ENCODE measurements at regions not wholly inside any gene's neighbourhood (a gene's known extent, or its start where the extent isn't known, plus 50 kb on each side); places are given as distances from the start of the nearest gene placed in this dataset.
"Not testable (repeated sequence)": the region's sequence is repeated elsewhere in the genome, so short reads cannot be mapped to it uniquely, and the experiment has no call there.

- H3K27me3 ChIP-seq (ENCODE audit: control insufficient read depth, insufficient read depth, low read length) = no peaks in the 10 kb centered on the region
- peak overlapping the region; percentile 66 for H3K4me3 ChIP-seq (ENCODE audit: low read depth, low read length)
- peaks cover 0 to 32% (median 15%) of the 10 kb centered on the region in 4 donors for H3K4me1 Mint-ChIP-seq
Measured at GRCh38 chr9:129412814-129413536, 207.9 kb downstream of the C9orf50 start.

DNA sequence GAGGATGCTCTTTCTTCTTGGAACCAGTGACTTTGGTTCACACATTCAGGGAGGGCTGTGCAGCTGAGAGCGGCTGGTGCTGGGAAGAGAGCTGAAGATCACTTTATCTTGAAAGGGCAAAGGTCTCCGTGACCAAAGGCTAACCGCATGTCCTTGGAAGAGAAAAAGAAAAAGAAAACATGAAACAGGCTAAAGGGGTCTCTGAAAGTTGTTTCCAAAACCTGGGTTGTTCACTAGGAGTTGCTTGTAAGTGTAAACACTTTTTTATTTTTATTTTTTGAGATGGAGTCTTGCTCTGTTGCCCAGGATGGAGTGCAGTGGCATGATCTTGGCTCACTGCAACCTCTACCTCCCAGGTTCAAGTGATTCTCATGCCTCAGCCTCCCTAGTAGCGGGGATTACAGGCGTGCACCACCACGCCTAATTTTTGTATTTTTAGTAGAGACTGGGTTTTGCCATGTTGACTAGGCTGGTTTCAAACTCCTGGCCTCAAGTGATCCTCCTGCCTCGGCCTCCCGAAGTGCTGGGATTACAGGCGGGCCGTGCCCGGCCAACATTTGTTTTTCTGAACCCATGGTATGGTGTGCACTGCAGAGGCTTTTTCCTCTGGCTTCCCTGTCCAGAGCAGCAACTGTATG lies 208.6 kb downstream of the C9orf50 start:
- peak overlapping the region; percentile 66 for H3K4me3 ChIP-seq (ENCODE audit: low read depth, low read length)
- DNase-seq; H3K36me3 Mint-ChIP-seq; H3K9me3 ChIP-seq (ENCODE audit: control insufficient read depth in 2 of 2, low read length in 2 of 2); H3K36me3 ChIP-seq (ENCODE audit: control insufficient read depth, insufficient read depth, low read length); ATAC-seq (ENCODE audit: low read depth in 2 of 2); H3K27me3 Mint-ChIP-seq; H3K9me3 Mint-ChIP-seq; H3K27me3 ChIP-seq (ENCODE audit: control insufficient read depth, insufficient read depth, low read length): not testable (repeated sequence)
- Mint-ChIP-seq H3K4me3 (peak overlapping the region; percentile 88 to 93 (median 90)), H3K4me1 (peaks cover 0 to 35% (median 15%) of the 10 kb centered on the region in 4 donors), H3K27ac (peak overlapping the region; percentile 96 to 97 (median 96))
- H3K27ac ChIP-seq (ENCODE audit: insufficient read depth, low read length, poor library complexity, severe bottlenecking) = peak overlapping the region; percentile 98
- H3K4me1 ChIP-seq (ENCODE audit: control insufficient read depth, insufficient read depth, low read length, poor library complexity, severe bottlenecking) = peaks cover 23% of the 10 kb centered on the region

More at GRCh38 chr9:129412814-129413536, 207.9 kb downstream of the C9orf50 start:
- Mint-ChIP-seq H3K36me3 (no peaks in the 10 kb centered on the region), H3K9me3 (peaks cover 0 to 9% (median 0%) of the 10 kb centered on the region in 7 donors), H3K27me3 (peaks cover 9% of the 10 kb centered on the region), H3K4me3 (peak overlapping the region; percentile 88 to 97 (median 92)), H3K27ac (peak overlapping the region; percentile 96 to 97 (median 96))
- Histone ChIP-seq H3K4me1 (ENCODE audit: control insufficient read depth, insufficient read depth, low read length, poor library complexity, severe bottlenecking) (peaks cover 23% of the 10 kb centered on the region), H3K27ac (ENCODE audit: insufficient read depth, low read length, poor library complexity, severe bottlenecking) (peak overlapping the region; percentile 98), H3K9me3 (ENCODE audit: control insufficient read depth in 2 of 2, low read length in 2 of 2) (no peaks in the 10 kb centered on the region), H3K36me3 (ENCODE audit: control insufficient read depth, insufficient read depth, low read length) (no peaks in the 10 kb centered on the region)
- peak in 2 of 3 donors; percentile 50 to 56 for DNase-seq
- ATAC-seq (ENCODE audit: low read depth in 2 of 2) = peak; percentile 42 to 45

GRCh38 chr9:129411501-129412175 lies 209.3 kb downstream of the C9orf50 start:
- H3K36me3 Mint-ChIP-seq = no peaks in the 10 kb centered on the region
- no peaks in the 10 kb centered on the region for H3K9me3 ChIP-seq (ENCODE audit: control insufficient read depth in 2 of 2, low read length in 2 of 2)
- peaks cover 0 to 33% (median 13%) of the 10 kb centered on the region in 4 donors for H3K4me1 Mint-ChIP-seq

DNA sequence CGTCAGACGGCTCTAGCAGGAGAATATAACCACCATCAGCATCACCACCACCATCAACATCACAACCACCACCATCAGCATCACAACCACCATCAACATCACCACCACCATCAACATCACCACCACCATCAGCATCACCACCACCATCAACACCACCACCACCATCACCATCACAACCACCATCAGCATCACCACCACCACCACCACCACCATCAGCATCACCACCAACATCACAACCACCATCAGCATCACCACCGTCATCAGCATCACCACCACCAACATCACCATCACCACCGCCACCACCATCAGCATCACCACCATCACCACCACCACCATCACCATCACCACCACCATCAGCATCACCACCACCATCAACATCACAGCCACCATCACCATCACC lies 210.7 kb downstream of the C9orf50 start:
- Histone ChIP-seq H3K4me1 (ENCODE audit: control insufficient read depth, insufficient read depth, low read length, poor library complexity, severe bottlenecking) (peaks cover 23% of the 10 kb centered on the region), H3K27me3 (ENCODE audit: control insufficient read depth, insufficient read depth, low read length) (no peaks in the 10 kb centered on the region), H3K4me3 (ENCODE audit: low read depth, low read length) (no peak overlapping the region), H3K36me3 (ENCODE audit: control insufficient read depth, insufficient read depth, low read length) (no peaks in the 10 kb centered on the region), H3K9me3 (ENCODE audit: control insufficient read depth in 2 of 2, low read length in 2 of 2) (no peaks in the 10 kb centered on the region), H3K27ac (ENCODE audit: insufficient read depth, low read length, poor library complexity, severe bottlenecking) (no peak overlapping the region)
- DNase-seq (no peak), ATAC-seq (ENCODE audit: low read depth in 2 of 2) (no peak)
- peaks cover 9% of the 10 kb centered on the region for H3K27me3 Mint-ChIP-seq
- no peak overlapping the region for H3K4me3 Mint-ChIP-seq
- H3K9me3 Mint-ChIP-seq = peaks cover 0 to 9% (median 0%) of the 10 kb centered on the region in 7 donors
- no peaks in the 10 kb centered on the region for H3K36me3 Mint-ChIP-seq
- peak overlapping the region in 2 of 3 donors; percentile 53 to 56 for H3K27ac Mint-ChIP-seq
- peaks cover 0 to 35% (median 12%) of the 10 kb centered on the region in 4 donors for H3K4me1 Mint-ChIP-seq

More at GRCh38 chr9:129411501-129412175, 209.3 kb downstream of the C9orf50 start:
- H3K36me3 ChIP-seq (ENCODE audit: control insufficient read depth, insufficient read depth, low read length) = no peaks in the 10 kb centered on the region
- Mint-ChIP-seq H3K27ac (peak overlapping the region in 2 of 3 donors; percentile 67 to 96), H3K9me3 (peaks cover 0 to 9% (median 0%) of the 10 kb centered on the region in 7 donors), H3K27me3 (peaks cover 9% of the 10 kb centered on the region), H3K4me3 (peak overlapping the region in 3 of 4 donors; percentile 41 to 88 (median 48))
- ATAC-seq (ENCODE audit: low read depth in 2 of 2) (no peak), DNase-seq (no peak)
- no peak overlapping the region for H3K27ac ChIP-seq (ENCODE audit: insufficient read depth, low read length, poor library complexity, severe bottlenecking)
- H3K4me1 ChIP-seq (ENCODE audit: control insufficient read depth, insufficient read depth, low read length, poor library complexity, severe bottlenecking) = peaks cover 23% of the 10 kb centered on the region
- H3K4me3 ChIP-seq (ENCODE audit: low read depth, low read length) = no peak overlapping the region
- no peaks in the 10 kb centered on the region for H3K27me3 ChIP-seq (ENCODE audit: control insufficient read depth, insufficient read depth, low read length)

- no peaks in the 10 kb centered on the region for H3K36me3 Mint-ChIP-seq
- H3K27ac Mint-ChIP-seq = no peak overlapping the region
- H3K4me3 Mint-ChIP-seq = no peak overlapping the region
- Histone ChIP-seq H3K36me3 (ENCODE audit: control insufficient read depth, insufficient read depth, low read length) (no peaks in the 10 kb centered on the region), H3K27me3 (ENCODE audit: control insufficient read depth, insufficient read depth, low read length) (no peaks in the 10 kb centered on the region), H3K27ac (ENCODE audit: insufficient read depth, low read length, poor library complexity, severe bottlenecking) (no peak overlapping the region), H3K4me3 (ENCODE audit: low read depth, low read length) (no peak overlapping the region), H3K9me3 (ENCODE audit: control insufficient read depth in 2 of 2, low read length in 2 of 2) (no peaks in the 10 kb centered on the region), H3K4me1 (ENCODE audit: control insufficient read depth, insufficient read depth, low read length, poor library complexity, severe bottlenecking) (peaks cover 10% of the 10 kb centered on the region)
- H3K27me3 Mint-ChIP-seq = peaks cover 8% of the 10 kb centered on the region
- ATAC-seq (ENCODE audit: low read depth in 2 of 2) = no peak
- no peak for DNase-seq
- peaks cover 0 to 6% (median 0%) of the 10 kb centered on the region in 7 donors for H3K9me3 Mint-ChIP-seq
- H3K4me1 Mint-ChIP-seq = peaks cover 0 to 29% (median 8%) of the 10 kb centered on the region in 4 donors
Measured at GRCh38 chr9:129408535-129409215, 212.2 kb downstream of the C9orf50 start.

DNA sequence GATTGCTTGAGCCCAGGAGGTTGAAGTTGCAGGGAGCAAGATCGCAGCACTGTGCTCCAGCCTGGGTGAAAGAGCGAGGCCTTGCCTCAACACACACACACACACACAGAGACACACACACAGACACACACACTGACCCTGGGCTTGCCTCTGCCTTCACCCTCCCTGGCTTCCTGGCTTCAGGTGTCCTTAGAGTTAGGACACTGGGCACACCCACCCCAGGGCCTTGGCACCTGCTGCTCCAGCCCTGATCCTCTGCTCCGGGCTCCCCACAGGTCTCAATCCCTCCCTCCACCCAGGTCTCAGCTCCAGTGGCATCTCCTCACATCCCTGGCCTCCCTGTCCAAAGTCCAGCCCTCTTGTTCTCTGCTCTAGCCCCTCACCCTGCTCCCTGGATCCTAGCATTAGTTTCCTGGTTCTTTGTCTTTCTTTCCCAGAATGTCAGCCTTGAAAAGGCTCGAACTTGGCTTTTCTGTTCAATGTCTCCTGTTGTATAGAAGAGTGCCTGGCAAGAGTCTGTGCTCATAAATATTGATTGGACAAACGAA lies 212.9 kb downstream of the C9orf50 start:
- H3K9me3 ChIP-seq (ENCODE audit: control insufficient read depth in 2 of 2, low read length in 2 of 2) = no peaks in the 10 kb centered on the region
- no peaks in the 10 kb centered on the region for H3K36me3 ChIP-seq (ENCODE audit: control insufficient read depth, insufficient read depth, low read length)
- no peak for ATAC-seq (ENCODE audit: low read depth in 2 of 2)
- H3K27me3 ChIP-seq (ENCODE audit: control insufficient read depth, insufficient read depth, low read length) = no peaks in the 10 kb centered on the region
- H3K27ac Mint-ChIP-seq = peak overlapping the region in 2 of 3 donors; percentile 75 to 76
- H3K27ac ChIP-seq (ENCODE audit: insufficient read depth, low read length, poor library complexity, severe bottlenecking) = no peak overlapping the region
- H3K27me3 Mint-ChIP-seq = peaks cover 5% of the 10 kb centered on the region
- DNase-seq = no peak
- peaks cover 9% of the 10 kb centered on the region for H3K4me1 ChIP-seq (ENCODE audit: control insufficient read depth, insufficient read depth, low read length, poor library complexity, severe bottlenecking)
- no peak overlapping the region for H3K4me3 ChIP-seq (ENCODE audit: low read depth, low read length)
- peaks cover 0 to 30% (median 5%) of the 10 kb centered on the region in 4 donors for H3K4me1 Mint-ChIP-seq
- H3K4me3 Mint-ChIP-seq = no peak overlapping the region
- H3K36me3 Mint-ChIP-seq = no peaks in the 10 kb centered on the region
- H3K9me3 Mint-ChIP-seq = peaks cover 0 to 6% (median 0%) of the 10 kb centered on the region in 7 donors
